GM19467 (cell line): ENCODE measurements at regions not wholly inside any gene's neighbourhood (a gene's known extent, or its start where the extent isn't known, plus 50 kb on each side); places are given as distances from the start of the nearest gene placed in this dataset.

Experiments
- ATAC-seq: cut with Tn5 transposase; IDR thresholded peaks from one replicate; pipeline ENCODE4 v1.9.1; 2021; ENCODE audit warnings: mild to moderate bottlenecking, moderate library complexity; ENCODE audit not compliant: unreplicated experiment

GRCh38 chr9:120018037-120018436, 561.9 kb downstream of the CDK5RAP2 start:
- ATAC-seq, result no peak

GRCh38 chr9:120016231-120016630, 563.7 kb downstream of the CDK5RAP2 start:
- ATAC-seq, result no peak

- no peak for ATAC-seq
These were observed 565.2 kb downstream of the CDK5RAP2 start for GRCh38 chr9:120014796-120015195.

GRCh38 chr9:120009856-120010255, 570.1 kb downstream of the CDK5RAP2 start:
- no peak for ATAC-seq

- ATAC-seq, result no peak
These were observed 578.4 kb downstream of the CDK5RAP2 start for GRCh38 chr9:120001536-120001935.

GRCh38 chr9:119998614-119999013, 581.4 kb downstream of the CDK5RAP2 start:
- ATAC-seq, result no peak

GRCh38 chr9:119991797-119992196, 588.2 kb downstream of the CDK5RAP2 start:
- ATAC-seq, result no peak

- ATAC-seq, result no peak
These were observed 593.3 kb downstream of the CDK5RAP2 start for GRCh38 chr9:119986713-119987112.

- ATAC-seq, result no peak
These were observed 593.8 kb downstream of the CDK5RAP2 start for GRCh38 chr9:119986205-119986604.

- no peak for ATAC-seq
These were observed 604.8 kb upstream of the BRINP1 start for GRCh38 chr9:119974026-119974425.

- peak; percentile 97 for ATAC-seq
These were observed 599.8 kb upstream of the BRINP1 start for GRCh38 chr9:119968836-119969707.

- ATAC-seq, result no peak
These were observed 598.8 kb upstream of the BRINP1 start for GRCh38 chr9:119967867-119968535.

- ATAC-seq, result no peak
These were observed 594.6 kb upstream of the BRINP1 start for GRCh38 chr9:119963798-119964372.

- no peak for ATAC-seq
These were observed 594.1 kb upstream of the BRINP1 start for GRCh38 chr9:119963258-119963797.

- no peak for ATAC-seq
These were observed 592.7 kb upstream of the BRINP1 start for GRCh38 chr9:119961774-119962424.

GRCh38 chr9:119959846-119960545, 590.8 kb upstream of the BRINP1 start:
- ATAC-seq, result no peak

GRCh38 chr9:119956111-119956510, 586.9 kb upstream of the BRINP1 start:
- no peak for ATAC-seq

GRCh38 chr9:119955276-119955675, 586.0 kb upstream of the BRINP1 start:
- no peak for ATAC-seq

- no peak for ATAC-seq
These were observed 582.4 kb upstream of the BRINP1 start for GRCh38 chr9:119951591-119951990.

GRCh38 chr9:119951090-119951489, 581.9 kb upstream of the BRINP1 start:
- no peak for ATAC-seq
